ENCODE measurements at regions not wholly inside any gene's neighbourhood (a gene's known extent, or its start where the extent isn't known, plus 50 kb on each side); places are given as distances from the start of the nearest gene placed in this dataset.

DNA sequence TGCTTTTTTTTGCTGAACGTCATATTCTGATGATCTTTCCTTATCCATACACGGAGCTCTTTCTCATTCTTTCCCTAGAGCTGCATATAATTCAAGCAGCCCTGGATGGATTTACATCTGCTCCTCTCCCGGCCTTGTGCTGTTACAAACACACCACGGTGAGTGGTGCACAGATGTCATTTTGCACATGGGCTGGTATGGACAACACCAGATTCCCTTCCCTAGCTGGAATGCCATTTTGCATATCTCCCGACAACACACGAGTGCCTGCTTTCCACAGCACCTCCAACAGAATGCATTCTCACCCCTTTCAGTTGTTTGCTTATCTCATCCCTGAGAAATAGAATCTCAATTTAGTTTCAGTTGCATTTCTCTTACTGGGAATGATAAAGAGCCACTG, 69.5 kb upstream of the AFDN start:
- Histone ChIP-seq H4K91ac (ENCODE audit: insufficient read depth, low read depth, low read length) (no peak overlapping the region), H3K56ac (ENCODE audit: extremely low read depth, insufficient read depth, low read length) (no peak overlapping the region), H4K5ac (ENCODE audit: low read depth, low read length) (no peak overlapping the region), H4K8ac (ENCODE audit: low read depth in 2 of 2, low read length in 2 of 2) (no peak overlapping the region), H3K9me3 (ENCODE audit: control insufficient read depth, insufficient read depth, low read length) (peaks cover 31% of the 10 kb centered on the region), H3K9ac (ENCODE audit: low read depth, low read length) (no peak overlapping the region), H2BK5ac (ENCODE audit: low read depth, low read length, poor library complexity, severe bottlenecking) (no peak overlapping the region), H3K9me1 (ENCODE audit: insufficient read depth, low read length) (no peaks in the 10 kb centered on the region), H2AFZ (replicated peaks; ENCODE audit: low read length, poor library complexity) (no peak overlapping the region), H2BK15ac (ENCODE audit: low read depth, low read length) (no peak overlapping the region), H3K23ac (ENCODE audit: low read depth, low read length) (no peak overlapping the region), H2AK9ac (replicated peaks; ENCODE audit: low read depth, low read length, poor library complexity) (no peak overlapping the region), H3K4me1 (ENCODE audit: control insufficient read depth, insufficient read depth, low read length) (no peaks in the 10 kb centered on the region), H2BK20ac (ENCODE audit: low read depth, low read length) (no peak overlapping the region), H3K4ac (ENCODE audit: low read depth, low read length) (no peak overlapping the region), H3K4me2 (ENCODE audit: low read depth, low read length) (no peak overlapping the region), H3K4me3 (ENCODE audit: insufficient read depth, low read depth, low read length) (no peak overlapping the region), H4K20me1 (ENCODE audit: insufficient read depth, low read length) (no peaks in the 10 kb centered on the region), H3K79me1 (ENCODE audit: low read depth in 1 of 2, low read length in 2 of 2) (no peaks in the 10 kb centered on the region), H3K14ac (replicated peaks; ENCODE audit: low read depth, low read length) (no peak overlapping the region), H3K27me3 (ENCODE audit: control insufficient read depth, insufficient read depth, low read length) (no peaks in the 10 kb centered on the region), H2BK120ac (ENCODE audit: low read depth, low read length) (no peak overlapping the region), H2AK5ac (ENCODE audit: low read depth, low read length) (no peak overlapping the region), H3K27ac (ENCODE audit: insufficient read depth, low read length) (no peak overlapping the region), H3K18ac (ENCODE audit: low read depth, low read length) (no peak overlapping the region), H3K36me3 (ENCODE audit: control insufficient read depth, insufficient read depth, low read length) (no peaks in the 10 kb centered on the region)
- dilution Hi-C loops (cut with HindIII; ENCODE audit: low sequenced_read_pairs, unreplicated experiment): no loop called here
- TF ChIP-seq NFE2L2 (IDR thresholded peaks at IDR 0.05; ENCODE audit: low read depth, low read length) (no peak), CHD1 (IDR thresholded peaks at IDR 0.05; ENCODE audit: low read depth, low read length) (no peak), BHLHE40 (IDR thresholded peaks at IDR 0.05; ENCODE audit: low read depth, low read length) (no peak)
- DNase-seq: no peak
- no peak for ATAC-seq (ENCODE audit: low read depth)
- WGBS, 2 experiments (ENCODE audit: extremely low coverage in 2 of 2, insufficient read length in 1 of 2): 22% methylated on average over 3 of the region's 6 CpGs; no CpG with 5 or more reads in 1 of the 2 experiments
- intact Hi-C loops (cut with micrococcal nuclease): no loop called here
- ChIA-PET POLR2A (ENCODE audit: unreplicated experiment) (no interaction called here), CTCF (no interaction called here)
- in situ Hi-C loops (cut with MboI; ENCODE audit: low sequenced_read_pairs): no loop called here
- no TSS peak for BruUV-seq (replicated peaks)

Measured in IMR-90 (cell line).